ENCODE measurements at regions not wholly inside any gene's neighbourhood (a gene's known extent, or its start where the extent isn't known, plus 50 kb on each side); places are given as distances from the start of the nearest gene placed in this dataset.

GRCh38 chr15:98203872-98204660 lies 243.6 kb downstream of the ARRDC4 start:
- DNase-seq, result no peak
- no peaks in the 10 kb centered on the region for H3K4me1 Mint-ChIP-seq
- no peak overlapping the region for H3K4me3 Mint-ChIP-seq
- peaks cover 1% of the 10 kb centered on the region for H3K27me3 Mint-ChIP-seq
- no peaks in the 10 kb centered on the region for H3K9me3 Mint-ChIP-seq
- ChIA-PET POLR2A (no interaction called here), CTCF (no interaction called here)
- no peaks in the 10 kb centered on the region for H3K36me3 Mint-ChIP-seq (ENCODE audit: low read depth)
- H3K27ac Mint-ChIP-seq, result no peak overlapping the region

GRCh38 chr15:98207928-98208327 lies 247.4 kb downstream of the ARRDC4 start:
- no peak overlapping the region for H3K27ac Mint-ChIP-seq
- CTCF ChIA-PET, result no interaction called here
- H3K36me3 Mint-ChIP-seq (ENCODE audit: low read depth), result no peaks in the 10 kb centered on the region
- POLR2A ChIA-PET, result no interaction called here
- no peak for DNase-seq
- no peak overlapping the region for H3K4me3 Mint-ChIP-seq
- H3K27me3 Mint-ChIP-seq, result peaks cover 1% of the 10 kb centered on the region
- no peaks in the 10 kb centered on the region for H3K4me1 Mint-ChIP-seq
- H3K9me3 Mint-ChIP-seq, result no peaks in the 10 kb centered on the region

DNA sequence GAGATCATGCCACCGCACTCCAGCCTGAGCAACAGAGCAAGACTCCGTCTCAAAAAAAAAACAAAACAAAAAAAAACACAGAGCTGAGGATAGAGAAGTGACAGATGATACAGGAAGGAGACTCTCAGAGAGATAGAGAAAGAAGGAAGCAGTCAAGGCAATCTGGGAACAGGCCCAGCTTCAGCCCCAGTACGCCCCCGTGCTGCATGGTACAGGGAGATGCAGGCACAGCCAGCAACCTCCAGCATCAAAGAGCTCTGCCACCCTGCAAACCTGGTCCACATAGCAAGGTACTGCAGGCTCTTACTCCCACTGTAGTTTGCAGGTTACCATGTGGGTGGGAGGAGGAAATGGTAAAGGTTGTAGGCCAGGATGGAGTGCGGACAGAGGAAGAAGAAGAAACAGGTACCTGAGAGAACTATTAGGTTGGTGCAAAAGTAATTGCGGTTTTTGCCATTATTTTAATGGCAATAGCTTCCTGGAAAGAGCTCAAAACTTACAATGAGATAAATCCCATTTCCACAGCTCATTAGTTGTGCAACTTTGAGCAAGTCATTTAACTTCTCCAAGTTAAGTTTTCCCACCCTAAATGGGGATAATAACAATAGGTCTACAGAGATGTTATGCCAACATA lies 253.0 kb downstream of the ARRDC4 start:
- H3K4me3 Mint-ChIP-seq, result no peak overlapping the region
- H3K27ac Mint-ChIP-seq, result no peak overlapping the region
- no peaks in the 10 kb centered on the region for H3K9me3 Mint-ChIP-seq
- POLR2A ChIA-PET, result no interaction called here
- H3K27me3 Mint-ChIP-seq, result no peaks in the 10 kb centered on the region
- CTCF ChIA-PET, result no interaction called here
- no peaks in the 10 kb centered on the region for H3K36me3 Mint-ChIP-seq (ENCODE audit: low read depth)
- DNase-seq, result no peak
- no peaks in the 10 kb centered on the region for H3K4me1 Mint-ChIP-seq

DNA sequence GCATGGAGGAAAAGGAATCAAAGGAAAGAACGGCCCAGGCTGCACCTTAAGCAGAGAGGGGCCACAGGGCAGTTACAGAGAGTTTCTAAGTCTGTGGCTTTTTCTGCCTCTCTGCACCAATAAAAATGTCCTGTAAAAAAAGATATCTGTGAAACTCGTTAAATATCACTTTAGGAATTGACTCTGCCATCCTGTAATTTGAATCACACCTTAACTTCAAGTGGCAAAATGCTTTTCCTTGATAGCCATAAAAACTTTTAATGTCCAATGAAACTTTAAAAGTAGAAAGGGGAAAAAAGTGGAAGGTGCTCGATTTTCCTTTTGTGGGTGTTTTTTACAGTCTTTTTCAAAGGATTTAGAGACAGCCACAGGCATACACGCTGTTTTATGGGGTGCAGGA lies 255.7 kb downstream of the ARRDC4 start:
- CTCF ChIA-PET, result no interaction called here
- POLR2A ChIA-PET, result no interaction called here
- Mint-ChIP-seq H3K27me3 (no peaks in the 10 kb centered on the region), H3K4me1 (no peaks in the 10 kb centered on the region), H3K9me3 (no peaks in the 10 kb centered on the region), H3K27ac (no peak overlapping the region), H3K4me3 (no peak overlapping the region), H3K36me3 (ENCODE audit: low read depth) (no peaks in the 10 kb centered on the region)
- DNase-seq, result no peak

- ChIA-PET POLR2A (no interaction called here), CTCF (no interaction called here)
- DNase-seq, result no peak
- no peak overlapping the region for H3K27ac Mint-ChIP-seq
- H3K4me3 Mint-ChIP-seq, result no peak overlapping the region
- no peaks in the 10 kb centered on the region for H3K4me1 Mint-ChIP-seq
- no peaks in the 10 kb centered on the region for H3K9me3 Mint-ChIP-seq
- H3K36me3 Mint-ChIP-seq (ENCODE audit: low read depth), result no peaks in the 10 kb centered on the region
- H3K27me3 Mint-ChIP-seq, result no peaks in the 10 kb centered on the region
These were observed 256.9 kb downstream of the ARRDC4 start for GRCh38 chr15:98217356-98217755.

DNA sequence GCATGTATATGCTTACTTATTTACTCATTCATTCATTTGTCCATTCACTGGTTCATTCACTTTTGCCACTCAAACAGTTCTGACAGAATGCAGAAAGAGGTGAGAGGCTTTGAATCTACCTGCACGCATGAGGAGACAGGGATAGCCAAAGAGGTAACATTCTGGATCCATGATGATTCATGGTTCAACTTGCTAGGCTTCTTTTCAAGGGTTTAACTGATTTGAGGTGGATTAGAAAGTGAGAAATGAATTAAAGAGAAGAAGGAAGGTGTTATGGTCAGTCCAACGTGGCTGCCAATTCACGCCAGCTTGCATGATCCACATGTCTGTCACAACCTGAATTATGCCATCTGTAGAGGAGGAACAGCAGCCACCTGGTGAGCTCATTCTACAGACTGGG lies 260.6 kb downstream of the ARRDC4 start:
- ChIA-PET POLR2A (no interaction called here), CTCF (no interaction called here)
- no peaks in the 10 kb centered on the region for H3K36me3 Mint-ChIP-seq (ENCODE audit: low read depth)
- no peaks in the 10 kb centered on the region for H3K9me3 Mint-ChIP-seq
- DNase-seq, result no peak
- H3K27me3 Mint-ChIP-seq, result no peaks in the 10 kb centered on the region
- H3K27ac Mint-ChIP-seq, result no peak overlapping the region
- H3K4me3 Mint-ChIP-seq, result no peak overlapping the region
- H3K4me1 Mint-ChIP-seq, result no peaks in the 10 kb centered on the region

DNA sequence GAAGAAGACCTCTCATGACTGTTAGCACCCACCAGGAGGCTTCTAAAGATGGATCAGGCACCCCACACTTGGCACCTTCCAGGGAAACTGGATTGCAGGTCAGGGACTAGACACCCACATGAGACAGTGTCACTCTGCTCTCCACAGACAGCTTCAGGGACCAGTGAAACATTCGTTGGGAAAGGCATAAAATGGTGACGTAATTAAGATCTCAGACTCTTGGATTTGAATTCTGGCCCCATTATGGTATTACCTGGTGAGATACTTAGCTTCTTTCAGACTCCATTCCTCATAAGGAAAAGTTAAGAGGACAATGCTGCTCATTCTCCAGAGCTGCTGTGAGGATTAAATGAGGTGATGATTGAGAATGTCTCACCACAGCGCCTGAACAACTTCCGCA lies 261.1 kb downstream of the ARRDC4 start:
- Mint-ChIP-seq H3K27ac (no peak overlapping the region), H3K36me3 (ENCODE audit: low read depth) (no peaks in the 10 kb centered on the region), H3K27me3 (no peaks in the 10 kb centered on the region), H3K4me3 (no peak overlapping the region), H3K9me3 (no peaks in the 10 kb centered on the region), H3K4me1 (no peaks in the 10 kb centered on the region)
- no peak for DNase-seq
- CTCF ChIA-PET, result no interaction called here
- POLR2A ChIA-PET, result no interaction called here

GRCh38 chr15:98226149-98226548 lies 265.6 kb downstream of the ARRDC4 start:
- H3K36me3 Mint-ChIP-seq (ENCODE audit: low read depth), result no peaks in the 10 kb centered on the region

DNA sequence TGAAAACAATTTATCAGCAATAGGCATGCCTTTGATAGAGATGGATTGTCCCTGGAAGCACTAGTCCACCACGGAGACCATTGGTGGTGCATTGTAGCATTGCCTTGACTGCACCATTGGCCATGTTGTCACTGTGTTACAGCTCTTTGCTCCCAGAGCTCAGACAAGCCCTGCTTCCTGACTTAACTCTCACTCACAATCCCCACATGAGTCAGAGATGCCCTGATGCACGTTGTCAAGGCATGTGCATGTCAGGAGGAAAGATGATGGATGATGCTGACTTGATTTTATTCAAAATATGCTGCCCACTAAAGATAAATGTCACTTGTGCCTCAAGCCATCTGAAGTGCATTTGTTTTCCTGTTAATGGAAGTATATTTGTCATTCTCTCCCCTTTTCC lies 266.1 kb downstream of the ARRDC4 start:
- Mint-ChIP-seq H3K27ac (no peak overlapping the region), H3K9me3 (no peaks in the 10 kb centered on the region), H3K36me3 (ENCODE audit: low read depth) (no peaks in the 10 kb centered on the region), H3K4me1 (no peaks in the 10 kb centered on the region), H3K4me3 (no peak overlapping the region), H3K27me3 (peaks cover 4% of the 10 kb centered on the region)
- POLR2A ChIA-PET, result no interaction called here
- no peak for DNase-seq
- CTCF ChIA-PET, result interaction anchor here (0.6 kb wide), 1 partner anchor 1336 kb away, joined by 3 read pairs; no protein-coding TSS in a partner anchor

More at GRCh38 chr15:98226149-98226548, 265.6 kb downstream of the ARRDC4 start:
- Mint-ChIP-seq H3K4me3 (no peak overlapping the region), H3K4me1 (no peaks in the 10 kb centered on the region), H3K27ac (no peak overlapping the region), H3K9me3 (no peaks in the 10 kb centered on the region), H3K27me3 (peaks cover 4% of the 10 kb centered on the region)
- ChIA-PET POLR2A (no interaction called here), CTCF (interaction anchor here (0.6 kb wide), 1 partner anchor 1336 kb away, joined by 3 read pairs; no protein-coding TSS in a partner anchor)
- DNase-seq, result no peak

GRCh38 chr15:98228846-98229245 lies 268.3 kb downstream of the ARRDC4 start:
- ChIA-PET POLR2A (no interaction called here), CTCF (no interaction called here)
- H3K4me1 Mint-ChIP-seq, result no peaks in the 10 kb centered on the region
- H3K4me3 Mint-ChIP-seq, result no peak overlapping the region
- no peaks in the 10 kb centered on the region for H3K9me3 Mint-ChIP-seq
- DNase-seq, result no peak
- H3K36me3 Mint-ChIP-seq (ENCODE audit: low read depth), result no peaks in the 10 kb centered on the region
- H3K27ac Mint-ChIP-seq, result no peak overlapping the region
- peaks cover 4% of the 10 kb centered on the region for H3K27me3 Mint-ChIP-seq

- no peak overlapping the region for H3K27ac Mint-ChIP-seq
- no peak overlapping the region for H3K4me3 Mint-ChIP-seq
- ChIA-PET CTCF (no interaction called here), POLR2A (no interaction called here)
- H3K27me3 Mint-ChIP-seq, result peaks cover 4% of the 10 kb centered on the region
- no peaks in the 10 kb centered on the region for H3K36me3 Mint-ChIP-seq (ENCODE audit: low read depth)
- no peaks in the 10 kb centered on the region for H3K9me3 Mint-ChIP-seq
- DNase-seq, result no peak
- no peaks in the 10 kb centered on the region for H3K4me1 Mint-ChIP-seq
These were observed 270.5 kb downstream of the ARRDC4 start for GRCh38 chr15:98230975-98231374.

DNA sequence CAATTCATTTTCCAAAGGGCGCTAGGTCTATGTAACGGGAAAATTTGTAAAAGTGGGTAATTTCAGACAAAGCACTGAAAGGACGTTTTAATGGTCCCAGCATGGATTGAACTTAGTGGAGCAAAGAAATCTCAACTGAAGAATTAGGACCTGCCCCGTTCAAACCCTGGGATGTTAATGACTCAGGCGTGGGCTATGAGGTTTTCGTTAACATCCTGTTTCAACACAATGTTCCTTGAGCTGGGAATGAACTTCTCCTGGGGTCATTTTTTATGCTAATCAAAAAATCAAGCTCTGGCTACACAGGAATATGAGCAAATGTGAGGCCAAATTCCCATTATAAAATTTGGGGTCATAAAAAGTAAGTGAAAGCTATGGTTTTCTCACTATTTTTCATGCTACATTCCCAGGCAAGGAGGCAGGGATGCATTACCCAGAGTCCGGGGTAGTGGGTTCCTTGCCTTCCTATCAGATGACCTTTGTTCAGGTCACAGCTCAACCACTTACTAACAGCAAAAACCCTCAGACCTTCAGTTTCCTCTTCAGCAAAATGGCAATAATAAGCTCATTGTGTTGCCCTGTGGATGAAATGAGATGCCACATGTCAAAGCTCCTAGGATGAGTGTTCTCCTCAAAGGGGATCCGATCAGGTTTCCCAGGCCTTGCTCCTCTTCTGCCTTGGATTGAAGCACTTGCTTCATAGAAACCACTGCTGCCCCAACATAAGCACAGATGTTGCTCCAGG lies 271.4 kb downstream of the ARRDC4 start:
- no peaks in the 10 kb centered on the region for H3K4me1 Mint-ChIP-seq
- POLR2A ChIA-PET, result no interaction called here
- H3K4me3 Mint-ChIP-seq, result no peak overlapping the region
- H3K9me3 Mint-ChIP-seq, result no peaks in the 10 kb centered on the region
- DNase-seq, result no peak
- CTCF ChIA-PET, result no interaction called here
- H3K36me3 Mint-ChIP-seq (ENCODE audit: low read depth), result no peaks in the 10 kb centered on the region
- H3K27me3 Mint-ChIP-seq, result peaks cover 4% of the 10 kb centered on the region
- no peak overlapping the region for H3K27ac Mint-ChIP-seq

DNA sequence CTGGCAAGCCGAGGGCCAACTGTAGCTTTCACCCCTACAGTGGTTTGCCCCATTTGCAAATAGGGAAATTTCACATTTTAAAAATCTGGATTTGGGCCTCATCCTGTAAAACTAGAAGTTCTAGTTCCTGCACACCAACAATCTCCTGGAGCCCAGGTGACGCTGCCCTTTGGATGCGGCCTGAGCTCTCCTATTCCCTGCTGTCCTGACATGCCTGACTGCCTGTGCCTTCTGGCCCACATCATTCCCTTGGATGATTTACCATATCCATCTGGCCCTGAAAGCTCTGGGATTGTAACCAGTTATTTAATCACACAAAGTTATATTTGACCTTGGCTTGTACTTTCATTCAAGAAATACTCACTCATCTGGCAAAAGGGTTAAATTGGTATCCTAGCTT lies 272.3 kb downstream of the ARRDC4 start:
- H3K27ac Mint-ChIP-seq, result no peak overlapping the region
- no peaks in the 10 kb centered on the region for H3K36me3 Mint-ChIP-seq (ENCODE audit: low read depth)
- no peak for DNase-seq
- no peaks in the 10 kb centered on the region for H3K9me3 Mint-ChIP-seq
- no peaks in the 10 kb centered on the region for H3K4me1 Mint-ChIP-seq
- ChIA-PET POLR2A (interaction anchor here (0.6 kb wide), 1 partner anchor 1538 kb away, joined by 3 read pairs; no protein-coding TSS in a partner anchor), CTCF (no interaction called here)
- H3K27me3 Mint-ChIP-seq, result peaks cover 4% of the 10 kb centered on the region
- H3K4me3 Mint-ChIP-seq, result no peak overlapping the region

All from activated CD4-positive, alpha-beta T cell treated with anti-CD3 and anti-CD28 coated beads, Interleukin-2, amount 10 ng/mL, durations not matched to agents 7 days and 5 days (primary cell).